ENCODE measurements at regions not wholly inside any gene's neighbourhood (a gene's known extent, or its start where the extent isn't known, plus 50 kb on each side); places are given as distances from the start of the nearest gene placed in this dataset.
A peak's percentile ranks its signal among the peaks of the same experiment; 100 is the strongest.

DNA sequence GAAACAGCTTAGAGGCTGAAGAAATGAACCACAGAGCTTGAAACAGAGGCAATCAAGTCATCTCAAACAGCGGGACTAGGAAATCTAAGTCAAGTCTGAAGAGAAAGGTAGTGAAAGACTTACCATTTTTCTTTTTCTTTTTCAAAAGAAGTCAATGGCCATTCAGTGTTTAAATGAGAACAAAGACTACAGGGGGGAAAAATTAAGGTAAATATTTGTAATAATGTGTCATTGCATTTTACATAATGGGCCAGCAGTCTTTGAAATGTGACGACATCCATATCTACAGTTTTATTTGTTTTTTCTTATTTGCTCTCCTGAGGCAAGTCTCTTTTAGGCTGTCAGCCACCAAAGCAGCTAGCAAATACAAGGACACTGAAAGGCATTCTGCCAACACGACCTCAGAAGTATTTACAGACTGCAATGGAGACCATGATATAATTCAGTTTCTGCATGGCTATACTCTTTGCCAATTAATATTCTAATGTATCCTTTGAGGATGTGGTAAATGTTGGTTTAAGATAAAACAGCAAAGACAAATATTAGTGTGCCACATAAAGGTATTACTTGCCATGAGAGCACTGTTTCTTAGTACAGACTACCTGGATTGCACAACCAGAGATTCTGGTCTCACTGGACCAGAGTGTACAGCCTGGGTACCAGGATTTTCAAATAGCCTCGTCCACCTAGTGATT is 307.0 kb upstream of the THBS1 start (continued):
- TF ChIP-seq, protein P1, sequence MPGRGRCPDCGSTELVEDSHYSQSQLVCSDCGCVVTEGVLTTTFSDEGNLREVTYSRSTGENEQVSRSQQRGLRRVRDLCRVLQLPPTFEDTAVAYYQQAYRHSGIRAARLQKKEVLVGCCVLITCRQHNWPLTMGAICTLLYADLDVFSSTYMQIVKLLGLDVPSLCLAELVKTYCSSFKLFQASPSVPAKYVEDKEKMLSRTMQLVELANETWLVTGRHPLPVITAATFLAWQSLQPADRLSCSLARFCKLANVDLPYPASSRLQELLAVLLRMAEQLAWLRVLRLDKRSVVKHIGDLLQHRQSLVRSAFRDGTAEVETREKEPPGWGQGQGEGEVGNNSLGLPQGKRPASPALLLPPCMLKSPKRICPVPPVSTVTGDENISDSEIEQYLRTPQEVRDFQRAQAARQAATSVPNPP (CRISPR knock-in tag; IDR thresholded peaks at IDR 0.05), result no peak
- TF ChIP-seq GATAD1 (CRISPR knock-in tag; IDR thresholded peaks at IDR 0.05) (no peak), CCAR2 (optimal IDR thresholded peaks at IDR 0.05; ENCODE audit: low read depth, low read length) (peak; percentile 66), IRF1 (CRISPR knock-in tag; IDR thresholded peaks at IDR 0.05; ENCODE audit: low read depth) (no peak), MBD4 (IDR thresholded peaks at IDR 0.05; ENCODE audit: borderline replicate concordance, low read length) (peak; percentile 95), HOXA3 (CRISPR knock-in tag; IDR thresholded peaks at IDR 0.05) (peak; percentile 77), CHCHD3 (CRISPR knock-in tag; IDR thresholded peaks at IDR 0.05) (no peak), HNRNPH1 (optimal IDR thresholded peaks at IDR 0.05; ENCODE audit: low read depth, low read length) (no peak), KLF13 (CRISPR knock-in tag; IDR thresholded peaks at IDR 0.05) (no peak), EP300 (IDR thresholded peaks at IDR 0.05; ENCODE audit: low read depth in 2 of 2, low read length in 2 of 2) (peak; percentile 86 to 96), EP300 (CRISPR knock-in tag; IDR thresholded peaks at IDR 0.05; ENCODE audit: borderline replicate concordance) (peak; percentile 93), ZNF883 (CRISPR knock-in tag; IDR thresholded peaks at IDR 0.05; ENCODE audit: not compliant biosample characterization) (no peak), FOXA1 (IDR thresholded peaks at IDR 0.05) (peak; percentile 66), FOXA1 (CRISPR knock-in tag; IDR thresholded peaks at IDR 0.05) (peak; percentile 92), GABPA (IDR thresholded peaks at IDR 0.05; ENCODE audit: low read depth, low read length) (no peak), GABPA (CRISPR knock-in tag; IDR thresholded peaks at IDR 0.05; ENCODE audit: low read depth) (no peak; the same call in 1 of the 2 replicates), ZNF629 (CRISPR knock-in tag; conservative IDR thresholded peaks at IDR 0.05) (0 out of 2 replicates have a peak, but pooled peaks have one; percentile 21), ZNF557 (CRISPR knock-in tag; IDR thresholded peaks at IDR 0.05) (no peak), ONECUT2 (CRISPR knock-in tag; IDR thresholded peaks at IDR 0.05) (no peak), MXI1 (IDR thresholded peaks at IDR 0.05; ENCODE audit: borderline replicate concordance, low read depth, low read length) (no peak), ZFP62 (CRISPR knock-in tag; IDR thresholded peaks at IDR 0.05) (no peak), ZNF383 (CRISPR knock-in tag; IDR thresholded peaks at IDR 0.05; ENCODE audit: borderline replicate concordance) (no peak), SALL2 (CRISPR knock-in tag; IDR thresholded peaks at IDR 0.05) (peak; percentile 70; the same call in 1 of the 2 replicates), CREB1 (IDR thresholded peaks at IDR 0.05) (peak; percentile 84), CREB1 (CRISPR knock-in tag; IDR thresholded peaks at IDR 0.05) (peak; percentile 65), ZNF550 (CRISPR knock-in tag; IDR thresholded peaks at IDR 0.05; ENCODE audit: borderline replicate concordance) (no peak)
- TF ChIP-seq, protein P2, sequence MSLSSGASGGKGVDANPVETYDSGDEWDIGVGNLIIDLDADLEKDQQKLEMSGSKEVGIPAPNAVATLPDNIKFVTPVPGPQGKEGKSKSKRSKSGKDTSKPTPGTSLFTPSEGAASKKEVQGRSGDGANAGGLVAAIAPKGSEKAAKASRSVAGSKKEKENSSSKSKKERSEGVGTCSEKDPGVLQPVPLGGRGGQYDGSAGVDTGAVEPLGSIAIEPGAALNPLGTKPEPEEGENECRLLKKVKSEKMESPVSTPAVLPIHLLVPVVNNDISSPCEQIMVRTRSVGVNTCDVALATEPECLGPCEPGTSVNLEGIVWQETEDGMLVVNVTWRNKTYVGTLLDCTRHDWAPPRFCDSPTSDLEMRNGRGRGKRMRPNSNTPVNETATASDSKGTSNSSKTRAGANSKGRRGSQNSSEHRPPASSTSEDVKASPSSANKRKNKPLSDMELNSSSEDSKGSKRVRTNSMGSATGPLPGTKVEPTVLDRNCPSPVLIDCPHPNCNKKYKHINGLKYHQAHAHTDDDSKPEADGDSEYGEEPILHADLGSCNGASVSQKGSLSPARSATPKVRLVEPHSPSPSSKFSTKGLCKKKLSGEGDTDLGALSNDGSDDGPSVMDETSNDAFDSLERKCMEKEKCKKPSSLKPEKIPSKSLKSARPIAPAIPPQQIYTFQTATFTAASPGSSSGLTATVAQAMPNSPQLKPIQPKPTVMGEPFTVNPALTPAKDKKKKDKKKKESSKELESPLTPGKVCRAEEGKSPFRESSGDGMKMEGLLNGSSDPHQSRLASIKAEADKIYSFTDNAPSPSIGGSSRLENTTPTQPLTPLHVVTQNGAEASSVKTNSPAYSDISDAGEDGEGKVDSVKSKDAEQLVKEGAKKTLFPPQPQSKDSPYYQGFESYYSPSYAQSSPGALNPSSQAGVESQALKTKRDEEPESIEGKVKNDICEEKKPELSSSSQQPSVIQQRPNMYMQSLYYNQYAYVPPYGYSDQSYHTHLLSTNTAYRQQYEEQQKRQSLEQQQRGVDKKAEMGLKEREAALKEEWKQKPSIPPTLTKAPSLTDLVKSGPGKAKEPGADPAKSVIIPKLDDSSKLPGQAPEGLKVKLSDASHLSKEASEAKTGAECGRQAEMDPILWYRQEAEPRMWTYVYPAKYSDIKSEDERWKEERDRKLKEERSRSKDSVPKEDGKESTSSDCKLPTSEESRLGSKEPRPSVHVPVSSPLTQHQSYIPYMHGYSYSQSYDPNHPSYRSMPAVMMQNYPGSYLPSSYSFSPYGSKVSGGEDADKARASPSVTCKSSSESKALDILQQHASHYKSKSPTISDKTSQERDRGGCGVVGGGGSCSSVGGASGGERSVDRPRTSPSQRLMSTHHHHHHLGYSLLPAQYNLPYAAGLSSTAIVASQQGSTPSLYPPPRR (CRISPR knock-in tag; IDR thresholded peaks at IDR 0.05; ENCODE audit: borderline replicate concordance), result peak; percentile 96
